MM.1S (cell line): ENCODE measurements at regions not wholly inside any gene's neighbourhood (a gene's known extent, or its start where the extent isn't known, plus 50 kb on each side); places are given as distances from the start of the nearest gene placed in this dataset.

Experiments used
- EZH2 ChIP-seq: fragments of 300-600 bp; sonication (generic); optimal IDR thresholded peaks from 2 replicates; pipeline ENCODE3; 2017; ENCODE audit warnings: low read depth, mild to moderate bottlenecking, antibody characterized with exemption, low read length, mixed read lengths
- EZH2phosphoT487 ChIP-seq: fragments of 300-600 bp; sonication (generic); IDR thresholded peaks from 2 replicates; pipeline ENCODE4 v1.6.1; 2018; ENCODE audit warnings: antibody characterized with exemption, low read length
- TF ChIP-seq, protein P1 (sequence below): fragments of 300-600 bp; sonication (generic); IDR thresholded peaks from 2 replicates; pipeline ENCODE4 v1.5.1; 2016; ENCODE audit warnings: antibody characterized with exemption, low read length, mixed read lengths

DNA sequence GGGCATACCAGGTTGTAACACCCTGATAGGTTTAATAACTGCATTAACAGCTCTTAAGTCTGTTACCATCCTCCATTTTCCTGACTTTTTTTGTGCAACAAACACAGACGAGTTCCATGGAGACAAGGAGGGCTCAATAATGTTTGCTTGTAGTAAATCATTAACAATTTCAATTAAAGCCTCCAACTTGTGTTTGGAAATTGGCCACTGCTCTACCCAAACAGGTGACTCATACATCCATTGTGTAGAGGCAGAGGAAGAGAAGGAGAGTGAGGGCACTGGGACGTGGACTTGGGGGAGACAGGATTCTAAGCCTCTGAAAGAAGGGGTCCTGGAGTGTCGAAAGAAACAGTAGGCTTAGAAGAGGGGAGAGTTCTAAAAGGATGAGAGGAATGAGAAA lies 213.6 kb upstream of the KCNN2 start:
- TF ChIP-seq, protein P1, sequence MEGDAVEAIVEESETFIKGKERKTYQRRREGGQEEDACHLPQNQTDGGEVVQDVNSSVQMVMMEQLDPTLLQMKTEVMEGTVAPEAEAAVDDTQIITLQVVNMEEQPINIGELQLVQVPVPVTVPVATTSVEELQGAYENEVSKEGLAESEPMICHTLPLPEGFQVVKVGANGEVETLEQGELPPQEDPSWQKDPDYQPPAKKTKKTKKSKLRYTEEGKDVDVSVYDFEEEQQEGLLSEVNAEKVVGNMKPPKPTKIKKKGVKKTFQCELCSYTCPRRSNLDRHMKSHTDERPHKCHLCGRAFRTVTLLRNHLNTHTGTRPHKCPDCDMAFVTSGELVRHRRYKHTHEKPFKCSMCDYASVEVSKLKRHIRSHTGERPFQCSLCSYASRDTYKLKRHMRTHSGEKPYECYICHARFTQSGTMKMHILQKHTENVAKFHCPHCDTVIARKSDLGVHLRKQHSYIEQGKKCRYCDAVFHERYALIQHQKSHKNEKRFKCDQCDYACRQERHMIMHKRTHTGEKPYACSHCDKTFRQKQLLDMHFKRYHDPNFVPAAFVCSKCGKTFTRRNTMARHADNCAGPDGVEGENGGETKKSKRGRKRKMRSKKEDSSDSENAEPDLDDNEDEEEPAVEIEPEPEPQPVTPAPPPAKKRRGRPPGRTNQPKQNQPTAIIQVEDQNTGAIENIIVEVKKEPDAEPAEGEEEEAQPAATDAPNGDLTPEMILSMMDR = no peak
- TF ChIP-seq EZH2 = no peak
- no peak for TF ChIP-seq EZH2phosphoT487
